Motor neuron (in vitro differentiated cells): ENCODE measurements at regions not wholly inside any gene's neighbourhood (a gene's known extent, or its start where the extent isn't known, plus 50 kb on each side); places are given as distances from the start of the nearest gene placed in this dataset.
"Not testable (repeated sequence)": the region's sequence is repeated elsewhere in the genome, so short reads cannot be mapped to it uniquely, and the experiment has no call there.

Experiments used
- ATAC-seq, 8 experiments: fragments of 200-7000 bp; cut with Tn5 transposase; replicated peaks in 6 of 8; 2 replicates each; pipeline ENCODE4 v1.8.0; 2021; ENCODE audit warnings: mild to moderate bottlenecking in 8 of 8, moderate library complexity in 8 of 8
- H3K27ac ChIP-seq, 2 donors: fragments of 250-450 bp; sonication (Bioruptor Pico); 2 replicates each; pipeline ENCODE4 v1.9.0; 2021; ENCODE audit warnings: antibody characterized with exemption in 2 of 2, mild to moderate bottlenecking in 2 of 2, moderate library complexity in 1 of 2
- H3K4me1 ChIP-seq, 2 donors: fragments of 250-450 bp; sonication (Bioruptor Pico); replicated peaks in 1 of 2; 2 replicates each; pipeline ENCODE4 v1.6.1; 2021; ENCODE audit warnings: antibody characterized with exemption in 2 of 2, mild to moderate bottlenecking in 2 of 2, moderate library complexity in 1 of 2
- H3K4me3 ChIP-seq, 5 donors: fragments of 250-450 bp; sonication (Bioruptor Pico); 2 replicates each; pipeline ENCODE4 v1.9.0; 2021; ENCODE audit warnings: antibody characterized with exemption in 5 of 5, mild to moderate bottlenecking in 5 of 5, moderate library complexity in 4 of 5
- WGBS, 10 experiments: fragments of 450-650 bp; shearing (Covaris generic); methylation state at CpG; one replicate each; pipeline ENCODE4 v1.0.0; 2022; 5-methylcytosine and 5-hydroxymethylcytosine counted together
- in situ Hi-C, 9 experiments: fragments of 400-800 bp; cut with MboI; loops; one replicate each; pipeline ENCODE4 v1.15.0; 2021; ENCODE audit warnings: low sequenced_read_pairs in 9 of 9, low pct_unique_long_range_greater_than_20kb in 2 of 9; ENCODE audit not compliant: unreplicated experiment in 9 of 9

DNA sequence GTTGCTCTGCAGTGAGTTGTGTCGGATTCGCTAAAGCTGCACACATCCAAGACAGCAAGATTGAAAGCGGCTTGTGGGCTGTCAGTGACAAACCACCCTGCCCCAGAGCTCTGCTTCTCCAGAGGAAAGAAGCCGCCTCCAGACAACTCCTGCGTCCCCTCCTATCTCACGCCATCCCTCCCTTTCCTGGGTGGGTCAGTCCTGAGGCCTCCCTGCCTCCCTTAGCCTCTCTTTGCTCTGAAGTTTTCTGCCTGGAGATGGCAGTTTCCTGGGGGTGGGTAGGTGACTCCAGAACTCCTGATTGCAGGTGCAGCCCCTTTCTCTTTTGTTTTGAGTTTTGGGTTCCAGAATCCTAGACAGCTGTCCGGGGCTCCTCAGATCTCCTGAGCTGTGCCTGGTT lies 78.7 kb downstream of the EMX2 start:
- no peaks in the 10 kb centered on the region for H3K4me1 ChIP-seq
- no peak for ATAC-seq
- in situ Hi-C loops = no loop called here
- no peak overlapping the region for H3K27ac ChIP-seq
- H3K4me3 ChIP-seq = no peak overlapping the region
- WGBS, 10 experiments = 58 to 100% (median 87%) methylated on average over 1 to 6 of the region's 7 CpGs; no CpG with 5 or more reads in 3 of the 10 experiments

DNA sequence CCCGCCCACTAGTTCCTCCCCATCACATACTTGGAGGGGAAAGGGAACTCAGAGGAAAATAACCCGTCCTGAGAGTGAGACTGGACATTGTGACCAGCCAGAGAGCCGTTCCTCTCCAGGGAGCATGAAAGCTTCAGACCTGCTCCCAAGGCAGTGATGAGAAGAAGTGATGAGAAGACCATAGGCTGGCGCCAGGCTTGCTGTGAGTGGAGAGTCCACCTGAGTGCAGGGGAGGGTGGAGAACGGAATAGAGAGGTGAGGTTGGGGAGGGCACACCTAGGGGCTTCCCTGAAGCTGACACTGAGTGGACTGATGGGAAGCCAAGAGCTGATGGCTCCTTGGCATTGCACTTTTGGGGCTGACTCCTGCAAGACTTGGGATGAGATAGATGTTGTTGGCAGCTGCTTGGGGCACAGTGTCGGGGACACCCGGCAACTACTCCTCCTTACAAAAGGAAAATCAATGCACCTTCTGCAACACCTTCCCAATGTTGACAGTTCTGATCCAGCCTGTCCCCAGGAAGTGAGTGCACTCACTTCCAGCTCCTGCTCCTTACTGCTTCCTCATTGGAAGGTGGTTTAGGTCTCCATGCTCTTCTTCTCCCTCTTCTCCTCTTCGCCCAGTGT lies 79.4 kb downstream of the EMX2 start:
- no peaks in the 10 kb centered on the region for H3K4me1 ChIP-seq
- in situ Hi-C loops = no loop called here

DNA sequence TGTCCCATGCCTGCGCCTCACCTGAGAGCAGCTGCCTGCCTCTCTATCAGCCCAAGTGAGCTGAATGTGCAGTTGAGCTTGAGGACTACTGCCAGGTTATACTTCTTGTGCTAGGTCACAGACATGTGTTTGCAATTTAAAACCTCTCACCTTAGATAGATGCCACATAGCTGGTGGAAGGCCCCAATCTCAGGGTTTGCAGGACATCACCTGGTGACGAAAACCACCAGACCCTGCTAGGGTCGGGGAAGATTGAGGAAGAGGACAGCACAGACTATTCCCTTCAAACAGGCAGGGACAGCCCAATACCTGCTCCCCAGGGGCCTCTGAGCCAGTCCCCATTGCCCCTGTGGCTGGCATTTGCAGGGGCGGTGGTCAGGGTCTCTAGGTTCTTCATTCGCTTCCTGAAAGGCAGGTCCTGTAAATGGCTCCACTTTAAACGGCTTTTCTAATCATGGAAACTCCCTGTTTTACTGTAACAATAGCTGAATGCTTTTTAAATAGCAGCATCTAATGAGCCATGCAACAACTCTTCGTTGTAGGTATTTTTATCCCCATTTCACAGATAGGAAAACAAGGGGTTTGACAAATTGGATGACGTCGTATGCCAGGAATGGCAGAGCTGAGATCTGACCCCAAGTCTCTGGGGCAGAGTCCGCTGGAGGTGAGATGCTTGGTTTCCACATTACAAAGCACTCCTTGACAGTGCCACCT lies 80.1 kb downstream of the EMX2 start:
- 50 to 100% (median 77%) methylated on average over 1 to 7 of the region's 10 CpGs for WGBS, 10 experiments
- no peak overlapping the region for H3K4me3 ChIP-seq
- H3K27ac ChIP-seq = no peak overlapping the region
- H3K4me1 ChIP-seq = no peaks in the 10 kb centered on the region
- ATAC-seq = no peak
- in situ Hi-C loops = no loop called here

More for the DNA sequence above, 79.4 kb downstream of the EMX2 start:
- H3K27ac ChIP-seq = no peak overlapping the region
- 0 to 80% (median 63%) methylated on average over 1 to 5 of the region's 8 CpGs; no CpG with 5 or more reads in 4 of the 10 experiments for WGBS, 10 experiments
- no peak for ATAC-seq
- H3K4me3 ChIP-seq = no peak overlapping the region

DNA sequence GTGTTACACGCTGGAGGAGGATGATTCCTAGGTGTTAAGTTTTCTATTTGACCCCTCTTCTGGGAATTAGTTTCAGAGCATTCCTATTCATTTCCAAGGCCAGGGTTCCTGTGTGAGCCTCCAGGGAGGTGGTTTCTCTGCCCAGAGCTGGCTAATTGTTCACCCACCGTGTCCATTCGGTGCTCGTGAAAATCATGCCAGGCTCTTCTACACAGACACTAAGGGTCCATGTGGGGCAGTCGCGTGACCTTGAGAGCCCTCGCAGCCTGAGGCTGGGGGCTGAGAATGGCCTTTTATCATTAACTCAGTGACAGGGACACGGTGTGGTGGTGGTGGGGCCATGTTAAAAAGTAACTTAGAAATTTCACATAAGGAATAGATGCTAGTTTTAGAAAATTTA lies 83.7 kb downstream of the EMX2 start:
- in situ Hi-C loops = no loop called here
- H3K4me3 ChIP-seq = no peak overlapping the region
- 50 to 100% (median 67%) methylated on average over 1 to 7 of the region's 8 CpGs; no CpG with 5 or more reads in 3 of the 10 experiments for WGBS, 10 experiments

DNA sequence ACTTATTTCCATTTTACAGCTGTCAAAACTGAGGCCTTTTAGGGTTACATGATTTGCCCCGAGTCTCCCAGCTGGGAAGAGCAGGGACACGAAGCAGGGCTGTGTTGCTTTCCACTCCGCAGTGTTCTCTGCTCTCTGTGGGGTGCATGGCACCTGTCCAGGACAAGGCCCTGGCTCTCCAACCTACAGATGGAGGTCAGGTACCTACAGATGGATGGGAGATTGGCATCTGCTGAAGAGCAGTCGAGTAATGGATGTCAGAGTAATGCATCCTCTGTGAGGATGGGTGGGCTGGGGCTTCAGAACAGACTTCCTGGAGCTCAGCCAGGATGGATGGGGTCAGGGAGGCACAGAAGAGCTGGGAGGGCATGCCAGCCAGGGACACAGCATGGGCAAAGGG lies 85.0 kb downstream of the EMX2 start:
- Histone ChIP-seq H3K27ac (no peak overlapping the region), H3K4me3 (no peak overlapping the region), H3K4me1 (no peaks in the 10 kb centered on the region)
- in situ Hi-C loops = no loop called here
- ATAC-seq = no peak
- 69 to 100% (median 80%) methylated on average over 1 to 4 of the region's 4 CpGs; no CpG with 5 or more reads in 4 of the 10 experiments for WGBS, 10 experiments

More for the DNA sequence above, 83.7 kb downstream of the EMX2 start:
- ATAC-seq = no peak
- Histone ChIP-seq H3K27ac (no peak overlapping the region), H3K4me1 (no peaks in the 10 kb centered on the region)

DNA sequence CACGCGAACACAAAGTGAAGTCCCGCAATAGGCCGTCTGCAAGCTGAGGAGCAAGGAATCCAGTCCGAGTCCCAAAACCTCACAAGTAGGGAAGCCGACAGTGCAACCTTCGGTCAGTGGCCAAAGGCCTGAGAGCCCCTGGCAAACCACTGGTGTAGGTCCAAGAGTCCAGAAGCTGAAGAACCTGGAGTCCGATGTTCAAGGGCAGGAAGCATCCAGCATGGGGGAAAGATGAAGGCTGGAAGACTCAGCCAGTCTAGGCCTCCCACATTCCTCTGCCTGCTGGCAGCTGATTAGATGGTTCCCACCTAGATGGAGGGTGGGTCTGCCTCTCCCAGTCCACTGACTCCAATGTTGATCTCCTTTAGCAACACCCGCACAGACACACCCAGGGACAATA lies 87.2 kb downstream of the EMX2 start:
- H3K4me3 ChIP-seq, H3K4me1 ChIP-seq, in situ Hi-C loops, H3K27ac ChIP-seq: not testable (repeated sequence)
- 80 to 96% (median 87%) methylated on average over 2 to 8 of the region's 9 CpGs; no CpG with 5 or more reads in 3 of the 10 experiments for WGBS, 10 experiments
- ATAC-seq = peak in 1 of 8 experiments; percentile 37

DNA sequence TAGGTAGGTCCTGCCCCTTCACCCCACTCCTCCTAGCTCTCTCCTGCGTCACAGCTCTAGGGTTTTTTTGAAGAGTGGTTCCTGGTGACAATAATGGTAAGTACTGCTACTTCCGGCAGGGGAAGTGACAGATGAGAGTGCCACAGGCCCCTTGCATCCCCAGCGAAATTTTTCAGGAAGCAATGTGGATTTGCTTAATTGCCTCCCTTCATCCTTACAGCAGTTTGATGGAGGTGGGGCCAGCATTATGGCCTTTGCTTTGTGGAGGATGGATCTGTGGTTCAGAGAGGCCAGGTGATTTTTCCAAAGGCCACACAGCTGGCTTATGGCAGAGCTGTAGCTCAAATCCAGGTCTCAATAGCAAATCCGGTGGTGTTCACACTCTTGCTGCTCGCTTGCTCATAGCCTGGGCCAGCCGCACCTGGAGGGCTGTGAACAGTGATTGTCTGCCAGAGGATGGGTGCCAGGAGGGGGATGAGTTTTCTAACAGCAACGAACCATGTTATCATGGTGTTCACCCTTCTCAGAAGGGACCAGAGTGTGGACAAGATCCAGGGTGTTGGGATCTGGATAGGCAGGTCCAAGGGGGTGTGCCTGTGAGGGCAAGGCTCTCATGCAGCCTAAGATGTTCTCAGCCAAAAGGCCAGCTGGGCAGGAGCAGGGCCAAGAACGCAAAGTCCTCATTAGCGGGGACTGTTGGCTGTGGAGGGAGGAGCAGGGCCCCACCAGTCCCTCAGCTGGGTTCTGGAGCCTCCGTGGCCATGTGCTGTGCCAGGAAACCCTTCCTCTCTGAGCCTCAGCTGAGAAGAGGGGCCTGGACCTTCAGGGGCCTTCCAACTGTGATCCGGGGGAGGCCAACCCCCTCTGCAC lies 89.0 kb downstream of the EMX2 start:
- H3K27ac ChIP-seq = no peak overlapping the region
- in situ Hi-C loops = no loop called here
- WGBS, 10 experiments = 37 to 100% (median 79%) methylated on average over 1 to 10 of the region's 11 CpGs; no CpG with 5 or more reads in 1 of the 10 experiments
- H3K4me3 ChIP-seq = no peak overlapping the region
- peak in 1 of 8 experiments; percentile 55 for ATAC-seq
- H3K4me1 ChIP-seq = no peaks in the 10 kb centered on the region

DNA sequence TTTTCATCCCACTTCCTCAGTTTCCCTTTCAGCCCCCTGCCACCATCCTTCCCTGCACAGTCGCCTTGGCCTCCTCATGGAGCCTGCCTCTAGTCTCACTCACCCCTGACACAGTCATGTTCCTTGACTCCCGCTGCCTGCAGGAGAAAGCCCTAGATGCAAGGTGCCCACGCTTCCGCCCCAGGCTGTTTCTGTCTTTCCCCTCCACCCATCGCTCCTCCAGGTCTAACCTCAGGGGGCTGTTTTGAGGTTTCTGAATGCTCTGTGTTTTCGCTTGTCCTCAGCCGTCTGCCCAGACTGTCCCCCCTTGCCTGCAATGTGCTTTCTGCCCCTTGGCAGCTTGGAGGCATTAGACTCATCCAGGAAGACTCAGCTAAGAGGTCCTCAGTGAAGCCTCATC lies 89.9 kb downstream of the EMX2 start:
- 67 to 92% (median 88%) methylated on average over 1 to 4 of the region's 7 CpGs; no CpG with 5 or more reads in 4 of the 10 experiments for WGBS, 10 experiments
- no peak for ATAC-seq
- Histone ChIP-seq H3K4me3 (no peak overlapping the region), H3K4me1 (no peaks in the 10 kb centered on the region), H3K27ac (no peak overlapping the region)
- in situ Hi-C loops = no loop called here

DNA sequence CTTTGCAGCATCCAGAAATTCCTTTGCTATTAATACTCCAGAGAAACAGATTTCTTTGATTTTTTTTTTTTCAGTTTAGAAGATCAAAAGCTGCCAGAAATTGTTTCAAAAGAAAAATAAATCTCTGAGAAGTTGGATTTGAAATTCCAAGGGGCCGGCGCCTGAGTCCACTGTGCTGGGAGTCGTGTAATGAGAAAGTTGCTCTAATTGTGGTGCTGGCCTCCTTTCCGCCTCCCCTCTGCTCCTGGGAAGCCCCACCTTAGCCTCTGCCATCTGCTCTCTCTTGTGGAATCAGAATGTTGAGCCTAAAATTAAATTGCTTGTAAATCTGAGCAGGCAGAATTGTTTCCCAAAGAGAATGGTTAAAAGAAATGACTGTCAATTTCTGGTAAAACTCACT lies 93.3 kb downstream of the EMX2 start:
- whole genome bisulfite sequencing, 10 experiments = 40 to 100% (median 78%) methylated on average over 1 to 4 of the region's 4 CpGs
- in situ Hi-C loops = no loop called here
- Histone ChIP-seq H3K4me1 (no peaks in the 10 kb centered on the region), H3K27ac (no peak overlapping the region), H3K4me3 (no peak overlapping the region)
- no peak for ATAC-seq

DNA sequence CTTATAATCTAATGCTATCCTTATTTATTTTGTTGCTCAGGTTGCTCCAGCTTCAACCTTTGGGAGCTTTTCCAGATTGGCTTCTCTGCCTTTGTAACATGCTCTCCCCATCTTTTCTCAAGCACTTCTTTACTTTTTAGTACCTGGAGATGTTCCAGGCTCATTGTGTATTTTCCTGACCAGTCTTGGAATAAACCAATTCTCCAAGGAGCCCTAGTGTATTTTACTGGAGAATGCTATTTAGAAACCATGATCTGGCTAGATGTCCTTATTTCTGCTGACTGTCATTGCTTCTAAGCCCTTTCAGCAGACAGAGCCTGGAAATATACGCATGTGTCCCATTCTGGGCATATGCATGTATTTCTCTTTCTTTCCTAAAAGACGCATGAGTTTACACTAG lies 95.7 kb downstream of the EMX2 start:
- ATAC-seq = no peak
- Histone ChIP-seq H3K27ac (no peak overlapping the region), H3K4me3 (no peak overlapping the region), H3K4me1 (no peaks in the 10 kb centered on the region)
- in situ Hi-C loops = no loop called here
- 63 to 100% (median 83%) methylated on average over 1 to 2 of the region's 2 CpGs for WGBS, 10 experiments

DNA sequence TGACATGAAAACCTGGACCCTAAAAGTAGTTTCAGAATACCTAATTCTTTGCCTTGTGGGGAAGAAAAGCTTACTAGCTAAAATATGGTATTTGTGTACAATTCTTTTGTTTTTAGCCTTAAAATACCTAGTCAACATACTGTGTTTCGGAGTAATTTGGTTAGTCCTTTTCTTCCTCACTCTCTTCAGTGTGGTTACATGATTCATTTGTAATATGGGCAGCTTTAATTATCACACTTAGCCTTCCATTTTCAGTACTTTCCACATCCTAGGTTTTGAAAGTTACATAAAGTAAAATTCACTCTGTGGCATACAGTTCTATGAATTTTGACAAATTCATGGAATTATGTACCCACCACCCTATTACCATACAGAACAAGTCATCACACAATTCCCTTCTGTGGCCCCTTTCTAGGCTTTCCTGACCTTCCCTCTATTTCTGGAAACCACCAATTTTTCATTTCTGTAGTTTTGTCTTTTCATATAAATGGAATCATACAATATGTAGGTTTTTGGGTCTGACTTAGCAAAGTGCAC lies 96.2 kb downstream of the EMX2 start:
- Histone ChIP-seq H3K4me1 (no peaks in the 10 kb centered on the region), H3K4me3 (no peak overlapping the region), H3K27ac (no peak overlapping the region)
- 69 to 100% (median 87%) methylated on average over 1 of the region's 1 CpG; no CpG with 5 or more reads in 4 of the 10 experiments for WGBS, 10 experiments
- in situ Hi-C loops = no loop called here
- no peak for ATAC-seq

DNA sequence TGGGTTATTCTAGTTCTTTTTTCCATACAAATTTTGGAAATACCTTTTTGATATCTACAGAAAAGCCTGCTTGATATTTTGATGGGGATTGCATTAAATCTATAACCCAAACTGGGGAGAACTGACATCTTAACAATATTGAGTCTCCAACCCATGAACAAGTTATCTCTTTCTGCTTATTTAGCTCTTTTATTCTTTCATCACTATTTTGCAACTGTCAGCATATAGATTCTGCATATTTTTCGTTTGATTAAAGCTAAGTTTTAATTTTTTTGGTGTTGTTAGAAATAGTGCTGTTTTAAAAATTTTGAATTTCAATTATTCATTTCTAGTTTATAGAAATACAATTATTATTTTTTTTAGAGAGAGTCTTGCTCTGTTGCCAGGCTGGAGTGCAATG lies 97.9 kb downstream of the EMX2 start:
- Histone ChIP-seq H3K27ac (no peak overlapping the region), H3K4me3 (no peak overlapping the region), H3K4me1 (no peaks in the 10 kb centered on the region)
- in situ Hi-C loops = no loop called here
- 0 to 78% (median 20%) methylated on average over 1 of the region's 1 CpG; no CpG with 5 or more reads in 1 of the 10 experiments for WGBS, 10 experiments
- ATAC-seq = no peak

DNA sequence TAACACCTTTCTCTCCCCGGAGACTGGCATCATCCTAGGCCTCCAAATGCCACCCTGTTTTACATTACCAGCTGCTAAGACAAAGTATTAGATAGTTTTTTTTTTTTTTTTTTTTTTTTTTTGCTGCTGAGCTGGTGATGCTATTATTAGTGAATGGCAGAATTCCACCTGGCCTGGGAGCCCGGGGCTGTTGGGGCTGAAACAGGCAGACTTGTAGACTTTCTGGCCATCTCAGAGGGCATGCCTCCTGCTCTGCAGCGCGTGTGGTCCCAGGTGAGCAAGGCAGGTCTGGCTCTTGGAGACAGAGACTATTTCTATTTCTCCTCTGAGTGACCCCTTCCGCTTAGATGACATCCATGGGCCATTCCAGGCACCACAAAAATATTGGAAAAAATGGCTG lies 104.2 kb downstream of the EMX2 start:
- no peak overlapping the region for H3K27ac ChIP-seq
- H3K4me1 ChIP-seq = no peaks in the 10 kb centered on the region
- H3K4me3 ChIP-seq = no peak overlapping the region
- WGBS, 10 experiments = 55 to 100% (median 87%) methylated on average over 1 to 3 of the region's 5 CpGs; no CpG with 5 or more reads in 2 of the 10 experiments
- in situ Hi-C loops = no loop called here
- no peak for ATAC-seq
